ENCODE measurements at regions not wholly inside any gene's neighbourhood (a gene's known extent, or its start where the extent isn't known, plus 50 kb on each side); places are given as distances from the start of the nearest gene placed in this dataset.

- TF ChIP-seq, protein P1, sequence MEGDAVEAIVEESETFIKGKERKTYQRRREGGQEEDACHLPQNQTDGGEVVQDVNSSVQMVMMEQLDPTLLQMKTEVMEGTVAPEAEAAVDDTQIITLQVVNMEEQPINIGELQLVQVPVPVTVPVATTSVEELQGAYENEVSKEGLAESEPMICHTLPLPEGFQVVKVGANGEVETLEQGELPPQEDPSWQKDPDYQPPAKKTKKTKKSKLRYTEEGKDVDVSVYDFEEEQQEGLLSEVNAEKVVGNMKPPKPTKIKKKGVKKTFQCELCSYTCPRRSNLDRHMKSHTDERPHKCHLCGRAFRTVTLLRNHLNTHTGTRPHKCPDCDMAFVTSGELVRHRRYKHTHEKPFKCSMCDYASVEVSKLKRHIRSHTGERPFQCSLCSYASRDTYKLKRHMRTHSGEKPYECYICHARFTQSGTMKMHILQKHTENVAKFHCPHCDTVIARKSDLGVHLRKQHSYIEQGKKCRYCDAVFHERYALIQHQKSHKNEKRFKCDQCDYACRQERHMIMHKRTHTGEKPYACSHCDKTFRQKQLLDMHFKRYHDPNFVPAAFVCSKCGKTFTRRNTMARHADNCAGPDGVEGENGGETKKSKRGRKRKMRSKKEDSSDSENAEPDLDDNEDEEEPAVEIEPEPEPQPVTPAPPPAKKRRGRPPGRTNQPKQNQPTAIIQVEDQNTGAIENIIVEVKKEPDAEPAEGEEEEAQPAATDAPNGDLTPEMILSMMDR (IDR thresholded peaks at IDR 0.05; ENCODE audit: low read depth, low read length): no peak
- no peak for TF ChIP-seq EZH2phosphoT487 (IDR thresholded peaks at IDR 0.05; ENCODE audit: low read depth)
Observed at GRCh38 chr2:3023531-3023930, 354.1 kb downstream of the EIPR1 start.
